HPDE6-E6E7 (cell line): ENCODE measurements at regions not wholly inside any gene's neighbourhood (a gene's known extent, or its start where the extent isn't known, plus 50 kb on each side); places are given as distances from the start of the nearest gene placed in this dataset.

Experiments
- DNase-seq: peaks from one replicate; pipeline ENCODE4 v3.0.0; 2011; ENCODE audit warnings: missing footprints; ENCODE audit errors: extremely low spot score

- no peak for DNase-seq
Observed at GRCh38 chr4:142960867-142961644, 115.0 kb upstream of the INPP4B start.

GRCh38 chr4:142961866-142962265 lies 115.8 kb upstream of the INPP4B start:
- no peak for DNase-seq

GRCh38 chr4:142974328-142974727 lies 128.2 kb upstream of the INPP4B start:
- DNase-seq = no peak

GRCh38 chr4:142975618-142976017 lies 129.5 kb upstream of the INPP4B start:
- no peak for DNase-seq

GRCh38 chr4:142976482-142976881 lies 130.4 kb upstream of the INPP4B start:
- no peak for DNase-seq

GRCh38 chr4:142977182-142977581 lies 131.1 kb upstream of the INPP4B start:
- no peak for DNase-seq

GRCh38 chr4:142983065-142983464 lies 137.0 kb upstream of the INPP4B start:
- DNase-seq = no peak

- no peak for DNase-seq
Observed at GRCh38 chr4:142983589-142983988, 137.5 kb upstream of the INPP4B start.

GRCh38 chr4:142984871-142985585 lies 138.9 kb upstream of the INPP4B start:
- DNase-seq = peak; percentile 44

- DNase-seq = no peak
Observed at GRCh38 chr4:143016171-143016570, 168.5 kb upstream of the USP38 start.

- DNase-seq = no peak
Observed at GRCh38 chr4:143017210-143017609, 167.5 kb upstream of the USP38 start.

- no peak for DNase-seq
Observed at GRCh38 chr4:143019351-143019750, 165.4 kb upstream of the USP38 start.

GRCh38 chr4:143021384-143021783 lies 163.3 kb upstream of the USP38 start:
- DNase-seq = no peak

GRCh38 chr4:143023239-143023918 lies 161.3 kb upstream of the USP38 start:
- DNase-seq = no peak

GRCh38 chr4:143025081-143025704 lies 159.5 kb upstream of the USP38 start:
- DNase-seq = no peak

GRCh38 chr4:143026459-143027170 lies 158.1 kb upstream of the USP38 start:
- no peak for DNase-seq

- no peak for DNase-seq
Observed at GRCh38 chr4:143035661-143036060, 149.1 kb upstream of the USP38 start.

GRCh38 chr4:143036443-143036842 lies 148.3 kb upstream of the USP38 start:
- DNase-seq = no peak

- DNase-seq = no peak
Observed at GRCh38 chr4:143046454-143046853, 138.3 kb upstream of the USP38 start.

GRCh38 chr4:143046906-143047305 lies 137.8 kb upstream of the USP38 start:
- no peak for DNase-seq

- DNase-seq = no peak
Observed at GRCh38 chr4:143054971-143055370, 129.7 kb upstream of the USP38 start.

GRCh38 chr4:143055997-143056396 lies 128.7 kb upstream of the USP38 start:
- DNase-seq = no peak
